ENCODE measurements at regions not wholly inside any gene's neighbourhood (a gene's known extent, or its start where the extent isn't known, plus 50 kb on each side); places are given as distances from the start of the nearest gene placed in this dataset.

DNA sequence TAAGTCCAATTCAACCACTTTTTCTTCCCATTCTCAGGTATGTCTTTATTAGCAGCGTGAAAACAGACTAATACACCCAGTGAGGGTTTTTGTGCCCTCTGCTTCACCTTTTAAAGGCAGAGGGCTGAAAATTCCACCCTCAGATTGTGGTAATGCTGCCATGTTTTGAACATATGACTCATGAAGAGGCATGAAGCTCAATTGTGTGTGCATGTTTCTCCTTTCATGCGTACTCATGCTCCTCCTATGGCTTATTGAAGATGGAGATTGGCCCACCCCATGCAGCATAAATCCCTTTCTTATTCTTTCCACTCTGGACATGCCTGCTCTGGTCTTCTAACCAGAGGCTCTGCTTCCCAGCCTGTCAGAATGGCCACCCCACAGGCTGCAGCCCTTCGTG lies 168.0 kb upstream of the PRKCQ start:
- TF ChIP-seq, protein P1, sequence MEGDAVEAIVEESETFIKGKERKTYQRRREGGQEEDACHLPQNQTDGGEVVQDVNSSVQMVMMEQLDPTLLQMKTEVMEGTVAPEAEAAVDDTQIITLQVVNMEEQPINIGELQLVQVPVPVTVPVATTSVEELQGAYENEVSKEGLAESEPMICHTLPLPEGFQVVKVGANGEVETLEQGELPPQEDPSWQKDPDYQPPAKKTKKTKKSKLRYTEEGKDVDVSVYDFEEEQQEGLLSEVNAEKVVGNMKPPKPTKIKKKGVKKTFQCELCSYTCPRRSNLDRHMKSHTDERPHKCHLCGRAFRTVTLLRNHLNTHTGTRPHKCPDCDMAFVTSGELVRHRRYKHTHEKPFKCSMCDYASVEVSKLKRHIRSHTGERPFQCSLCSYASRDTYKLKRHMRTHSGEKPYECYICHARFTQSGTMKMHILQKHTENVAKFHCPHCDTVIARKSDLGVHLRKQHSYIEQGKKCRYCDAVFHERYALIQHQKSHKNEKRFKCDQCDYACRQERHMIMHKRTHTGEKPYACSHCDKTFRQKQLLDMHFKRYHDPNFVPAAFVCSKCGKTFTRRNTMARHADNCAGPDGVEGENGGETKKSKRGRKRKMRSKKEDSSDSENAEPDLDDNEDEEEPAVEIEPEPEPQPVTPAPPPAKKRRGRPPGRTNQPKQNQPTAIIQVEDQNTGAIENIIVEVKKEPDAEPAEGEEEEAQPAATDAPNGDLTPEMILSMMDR (IDR thresholded peaks at IDR 0.05 in 2 of 3, conservative IDR thresholded peaks at IDR 0.05 in 1 of 3; ENCODE audit: insufficient read depth in 2 of 3, low read depth in 1 of 3, low read length in 3 of 3): no peak
- TF ChIP-seq POLR2A (conservative IDR thresholded peaks at IDR 0.05): no peak
- no peak for TF ChIP-seq TFAM (CRISPR knock-in tag; conservative IDR thresholded peaks at IDR 0.05)
- TF ChIP-seq, protein P2, sequence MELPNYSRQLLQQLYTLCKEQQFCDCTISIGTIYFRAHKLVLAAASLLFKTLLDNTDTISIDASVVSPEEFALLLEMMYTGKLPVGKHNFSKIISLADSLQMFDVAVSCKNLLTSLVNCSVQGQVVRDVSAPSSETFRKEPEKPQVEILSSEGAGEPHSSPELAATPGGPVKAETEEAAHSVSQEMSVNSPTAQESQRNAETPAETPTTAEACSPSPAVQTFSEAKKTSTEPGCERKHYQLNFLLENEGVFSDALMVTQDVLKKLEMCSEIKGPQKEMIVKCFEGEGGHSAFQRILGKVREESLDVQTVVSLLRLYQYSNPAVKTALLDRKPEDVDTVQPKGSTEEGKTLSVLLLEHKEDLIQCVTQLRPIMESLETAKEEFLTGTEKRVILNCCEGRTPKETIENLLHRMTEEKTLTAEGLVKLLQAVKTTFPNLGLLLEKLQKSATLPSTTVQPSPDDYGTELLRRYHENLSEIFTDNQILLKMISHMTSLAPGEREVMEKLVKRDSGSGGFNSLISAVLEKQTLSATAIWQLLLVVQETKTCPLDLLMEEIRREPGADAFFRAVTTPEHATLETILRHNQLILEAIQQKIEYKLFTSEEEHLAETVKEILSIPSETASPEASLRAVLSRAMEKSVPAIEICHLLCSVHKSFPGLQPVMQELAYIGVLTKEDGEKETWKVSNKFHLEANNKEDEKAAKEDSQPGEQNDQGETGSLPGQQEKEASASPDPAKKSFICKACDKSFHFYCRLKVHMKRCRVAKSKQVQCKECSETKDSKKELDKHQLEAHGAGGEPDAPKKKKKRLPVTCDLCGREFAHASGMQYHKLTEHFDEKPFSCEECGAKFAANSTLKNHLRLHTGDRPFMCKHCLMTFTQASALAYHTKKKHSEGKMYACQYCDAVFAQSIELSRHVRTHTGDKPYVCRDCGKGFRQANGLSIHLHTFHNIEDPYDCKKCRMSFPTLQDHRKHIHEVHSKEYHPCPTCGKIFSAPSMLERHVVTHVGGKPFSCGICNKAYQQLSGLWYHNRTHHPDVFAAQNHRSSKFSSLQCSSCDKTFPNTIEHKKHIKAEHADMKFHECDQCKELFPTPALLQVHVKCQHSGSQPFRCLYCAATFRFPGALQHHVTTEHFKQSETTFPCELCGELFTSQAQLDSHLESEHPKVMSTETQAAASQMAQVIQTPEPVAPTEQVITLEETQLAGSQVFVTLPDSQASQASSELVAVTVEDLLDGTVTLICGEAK (IDR thresholded peaks at IDR 0.05): no peak
- TF ChIP-seq, protein P2 (CRISPR knock-in tag; IDR thresholded peaks at IDR 0.05): no peak
- TF ChIP-seq KDM1A (IDR thresholded peaks at IDR 0.05): no peak
- no peak for TF ChIP-seq ZNF347 (CRISPR knock-in tag; IDR thresholded peaks at IDR 0.05; ENCODE audit: low read depth)
- TF ChIP-seq, protein P3, sequence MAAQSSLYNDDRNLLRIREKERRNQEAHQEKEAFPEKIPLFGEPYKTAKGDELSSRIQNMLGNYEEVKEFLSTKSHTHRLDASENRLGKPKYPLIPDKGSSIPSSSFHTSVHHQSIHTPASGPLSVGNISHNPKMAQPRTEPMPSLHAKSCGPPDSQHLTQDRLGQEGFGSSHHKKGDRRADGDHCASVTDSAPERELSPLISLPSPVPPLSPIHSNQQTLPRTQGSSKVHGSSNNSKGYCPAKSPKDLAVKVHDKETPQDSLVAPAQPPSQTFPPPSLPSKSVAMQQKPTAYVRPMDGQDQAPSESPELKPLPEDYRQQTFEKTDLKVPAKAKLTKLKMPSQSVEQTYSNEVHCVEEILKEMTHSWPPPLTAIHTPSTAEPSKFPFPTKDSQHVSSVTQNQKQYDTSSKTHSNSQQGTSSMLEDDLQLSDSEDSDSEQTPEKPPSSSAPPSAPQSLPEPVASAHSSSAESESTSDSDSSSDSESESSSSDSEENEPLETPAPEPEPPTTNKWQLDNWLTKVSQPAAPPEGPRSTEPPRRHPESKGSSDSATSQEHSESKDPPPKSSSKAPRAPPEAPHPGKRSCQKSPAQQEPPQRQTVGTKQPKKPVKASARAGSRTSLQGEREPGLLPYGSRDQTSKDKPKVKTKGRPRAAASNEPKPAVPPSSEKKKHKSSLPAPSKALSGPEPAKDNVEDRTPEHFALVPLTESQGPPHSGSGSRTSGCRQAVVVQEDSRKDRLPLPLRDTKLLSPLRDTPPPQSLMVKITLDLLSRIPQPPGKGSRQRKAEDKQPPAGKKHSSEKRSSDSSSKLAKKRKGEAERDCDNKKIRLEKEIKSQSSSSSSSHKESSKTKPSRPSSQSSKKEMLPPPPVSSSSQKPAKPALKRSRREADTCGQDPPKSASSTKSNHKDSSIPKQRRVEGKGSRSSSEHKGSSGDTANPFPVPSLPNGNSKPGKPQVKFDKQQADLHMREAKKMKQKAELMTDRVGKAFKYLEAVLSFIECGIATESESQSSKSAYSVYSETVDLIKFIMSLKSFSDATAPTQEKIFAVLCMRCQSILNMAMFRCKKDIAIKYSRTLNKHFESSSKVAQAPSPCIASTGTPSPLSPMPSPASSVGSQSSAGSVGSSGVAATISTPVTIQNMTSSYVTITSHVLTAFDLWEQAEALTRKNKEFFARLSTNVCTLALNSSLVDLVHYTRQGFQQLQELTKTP (IDR thresholded peaks at IDR 0.05; ENCODE audit: low read depth in 1 of 2, partially characterized antibody in 2 of 2): no peak
- no peak for TF ChIP-seq LEF1 (IDR thresholded peaks at IDR 0.05)
